ENCODE measurements at regions not wholly inside any gene's neighbourhood (a gene's known extent, or its start where the extent isn't known, plus 50 kb on each side); places are given as distances from the start of the nearest gene placed in this dataset.

- TF ChIP-seq POLR2A (IDR thresholded peaks at IDR 0.05; ENCODE audit: insufficient read depth in 1 of 2, low read depth in 2 of 2, low read length in 2 of 2), result no peak
- no peak for TF ChIP-seq RARG (CRISPR knock-in tag; IDR thresholded peaks at IDR 0.05; ENCODE audit: low read depth)
Measured at GRCh38 chr12:13273097-13273496, 76.6 kb downstream of the EMP1 start.

All from HepG2 (cell line).